Kidney epithelial cell (primary cell): ENCODE measurements at regions not wholly inside any gene's neighbourhood (a gene's known extent, or its start where the extent isn't known, plus 50 kb on each side); places are given as distances from the start of the nearest gene placed in this dataset.
"Not testable (repeated sequence)": the region's sequence is repeated elsewhere in the genome, so short reads cannot be mapped to it uniquely, and the experiment has no call there.

Experiments used
- DNase-seq: peaks from one replicate; pipeline ENCODE4 v3.0.0-alpha.2; 2010; ENCODE audit warnings: low read depth
- H3K27me3 ChIP-seq: 2 replicates; pipeline ENCODE4 v1.6.0; 2011; ENCODE audit warnings: low read length; ENCODE audit not compliant: control insufficient read depth, insufficient read depth
- H3K36me3 ChIP-seq: 2 replicates; pipeline ENCODE4 v1.5.1; 2011; ENCODE audit warnings: low read length; ENCODE audit not compliant: control insufficient read depth, insufficient read depth
- H3K4me3 ChIP-seq: 2 replicates; pipeline ENCODE4 v1.5.1; 2011; ENCODE audit warnings: low read depth, mild to moderate bottlenecking, control low read depth, low read length
- CTCF ChIP-seq: IDR thresholded peaks from 2 replicates; pipeline ENCODE4 v1.5.1; 2011; ENCODE audit warnings: mild to moderate bottlenecking, moderate library complexity, low read length, control low read depth, inconsistent platforms; ENCODE audit not compliant: insufficient read depth, poor library complexity, severe bottlenecking

- no peak overlapping the region for H3K4me3 ChIP-seq
- no peaks in the 10 kb centered on the region for H3K27me3 ChIP-seq
- no peak for DNase-seq
- no peak for TF ChIP-seq CTCF
- H3K36me3 ChIP-seq: no peaks in the 10 kb centered on the region
Measured at GRCh38 chr6:115058414-115059211, 715.8 kb upstream of the HS3ST5 start.

GRCh38 chr6:115055579-115055978 is 712.8 kb upstream of the HS3ST5 start:
- Histone ChIP-seq H3K4me3 (no peak overlapping the region), H3K36me3 (no peaks in the 10 kb centered on the region), H3K27me3 (no peaks in the 10 kb centered on the region)
- no peak for TF ChIP-seq CTCF
- DNase-seq: no peak

GRCh38 chr6:115054242-115054641 is 711.4 kb upstream of the HS3ST5 start:
- H3K36me3 ChIP-seq, H3K4me3 ChIP-seq, DNase-seq, H3K27me3 ChIP-seq: not testable (repeated sequence)

- Histone ChIP-seq H3K27me3 (no peaks in the 10 kb centered on the region), H3K36me3 (no peaks in the 10 kb centered on the region), H3K4me3 (no peak overlapping the region)
- no peak for TF ChIP-seq CTCF
- no peak for DNase-seq
Measured at GRCh38 chr6:115053169-115053860, 710.5 kb upstream of the HS3ST5 start.

GRCh38 chr6:115016593-115016992 is 673.8 kb upstream of the HS3ST5 start:
- Histone ChIP-seq H3K36me3 (no peaks in the 10 kb centered on the region), H3K4me3 (no peak overlapping the region), H3K27me3 (no peaks in the 10 kb centered on the region)
- DNase-seq: no peak
- no peak for TF ChIP-seq CTCF

GRCh38 chr6:115004982-115005381 is 662.2 kb upstream of the HS3ST5 start:
- H3K4me3 ChIP-seq: no peak overlapping the region
- no peak for DNase-seq
- no peaks in the 10 kb centered on the region for H3K27me3 ChIP-seq
- H3K36me3 ChIP-seq: no peaks in the 10 kb centered on the region
- no peak for TF ChIP-seq CTCF
